CD4-positive, alpha-beta T cell treated with Interleukin-17A for 1 hour (primary cell): ENCODE measurements at regions not wholly inside any gene's neighbourhood (a gene's known extent, or its start where the extent isn't known, plus 50 kb on each side); places are given as distances from the start of the nearest gene placed in this dataset.

ENCODE experiments used
- DNase-seq: peaks from one replicate; pipeline ENCODE4 v3.0.0-alpha.2; 2020

- DNase-seq, result no peak
These were observed 264.7 kb upstream of the SLC14A2 start for GRCh38 chr18:45350404-45351156.

GRCh38 chr18:45352874-45353273, 262.4 kb upstream of the SLC14A2 start:
- DNase-seq, result no peak

GRCh38 chr18:45353530-45353929, 261.7 kb upstream of the SLC14A2 start:
- no peak for DNase-seq

- DNase-seq, result no peak
These were observed 259.2 kb upstream of the SLC14A2 start for GRCh38 chr18:45355944-45356520.

- DNase-seq, result no peak
These were observed 257.4 kb upstream of the SLC14A2 start for GRCh38 chr18:45357686-45358470.

GRCh38 chr18:45359275-45360009, 255.8 kb upstream of the SLC14A2 start:
- no peak for DNase-seq

GRCh38 chr18:45361125-45361851, 254.0 kb upstream of the SLC14A2 start:
- DNase-seq, result no peak

GRCh38 chr18:45363196-45363595, 252.1 kb upstream of the SLC14A2 start:
- no peak for DNase-seq

GRCh38 chr18:45365835-45366234, 249.4 kb upstream of the SLC14A2 start:
- DNase-seq, result no peak

- no peak for DNase-seq
These were observed 244.8 kb upstream of the SLC14A2 start for GRCh38 chr18:45370255-45371010.

GRCh38 chr18:45373286-45373880, 241.9 kb upstream of the SLC14A2 start:
- no peak for DNase-seq

GRCh38 chr18:45374236-45374635, 241.0 kb upstream of the SLC14A2 start:
- no peak for DNase-seq

GRCh38 chr18:45374878-45375630, 240.2 kb upstream of the SLC14A2 start:
- DNase-seq, result no peak

GRCh38 chr18:45376193-45376592, 239.1 kb upstream of the SLC14A2 start:
- DNase-seq, result no peak

GRCh38 chr18:45378308-45378707, 237.0 kb upstream of the SLC14A2 start:
- DNase-seq, result no peak

- DNase-seq, result no peak
These were observed 236.3 kb upstream of the SLC14A2 start for GRCh38 chr18:45378933-45379332.

- no peak for DNase-seq
These were observed 235.4 kb upstream of the SLC14A2 start for GRCh38 chr18:45379903-45380302.

GRCh38 chr18:45381282-45381681, 234.0 kb upstream of the SLC14A2 start:
- no peak for DNase-seq

- no peak for DNase-seq
These were observed 232.0 kb upstream of the SLC14A2 start for GRCh38 chr18:45383228-45383627.

- DNase-seq, result peak; percentile 34
These were observed 230.9 kb upstream of the SLC14A2 start for GRCh38 chr18:45384137-45384961.
